ENCODE measurements at regions not wholly inside any gene's neighbourhood (a gene's known extent, or its start where the extent isn't known, plus 50 kb on each side); places are given as distances from the start of the nearest gene placed in this dataset.
"Not testable (repeated sequence)": the region's sequence is repeated elsewhere in the genome, so short reads cannot be mapped to it uniquely, and the experiment has no call there.

GRCh38 chr20:22821796-22822195 is 213.3 kb upstream of the SSTR4 start:
- DNase-seq: no peak

- no peak for DNase-seq
Observed at GRCh38 chr20:22823119-22823518, 212.0 kb upstream of the SSTR4 start.

- DNase-seq: no peak
Observed at GRCh38 chr20:22824077-22824476, 211.0 kb upstream of the SSTR4 start.

GRCh38 chr20:22825076-22825475 is 210.0 kb upstream of the SSTR4 start:
- DNase-seq: no peak

- no peak for DNase-seq
Observed at GRCh38 chr20:22825546-22825945, 209.6 kb upstream of the SSTR4 start.

- no peak for DNase-seq
Observed at GRCh38 chr20:22826306-22827230, 208.5 kb upstream of the SSTR4 start.

- DNase-seq: no peak
Observed at GRCh38 chr20:22827916-22828315, 207.2 kb upstream of the SSTR4 start.

GRCh38 chr20:22829356-22829755 is 205.8 kb upstream of the SSTR4 start:
- no peak for DNase-seq

GRCh38 chr20:22830138-22830537 is 205.0 kb upstream of the SSTR4 start:
- DNase-seq: no peak

GRCh38 chr20:22830715-22831114 is 204.4 kb upstream of the SSTR4 start:
- not testable (repeated sequence) for DNase-seq

GRCh38 chr20:22833851-22834250 is 201.3 kb upstream of the SSTR4 start:
- no peak for DNase-seq

- no peak for DNase-seq
Observed at GRCh38 chr20:22834651-22835256, 200.4 kb upstream of the SSTR4 start.

- no peak for DNase-seq
Observed at GRCh38 chr20:22836211-22836610, 198.9 kb upstream of the SSTR4 start.

- no peak for DNase-seq
Observed at GRCh38 chr20:22836877-22837276, 198.2 kb upstream of the SSTR4 start.

GRCh38 chr20:22838001-22838400 is 197.1 kb upstream of the SSTR4 start:
- DNase-seq: no peak

- no peak for DNase-seq
Observed at GRCh38 chr20:22841846-22842245, 193.3 kb upstream of the SSTR4 start.

- no peak for DNase-seq
Observed at GRCh38 chr20:22842793-22843192, 192.3 kb upstream of the SSTR4 start.

- no peak for DNase-seq
Observed at GRCh38 chr20:22844959-22845358, 190.2 kb upstream of the SSTR4 start.

- no peak for DNase-seq
Observed at GRCh38 chr20:22846863-22847262, 188.2 kb upstream of the SSTR4 start.

- no peak for DNase-seq
Observed at GRCh38 chr20:22848364-22848763, 186.7 kb upstream of the SSTR4 start.

- not testable (repeated sequence) for DNase-seq
Observed at GRCh38 chr20:22851679-22852346, 183.3 kb upstream of the SSTR4 start.

- DNase-seq: no peak
Observed at GRCh38 chr20:22861231-22861980, 173.7 kb upstream of the SSTR4 start.

GRCh38 chr20:22861990-22862389 is 173.1 kb upstream of the SSTR4 start:
- peak; percentile 45 for DNase-seq
